GM10248 (cell line): ENCODE measurements at regions not wholly inside any gene's neighbourhood (a gene's known extent, or its start where the extent isn't known, plus 50 kb on each side); places are given as distances from the start of the nearest gene placed in this dataset.
A peak's percentile ranks its signal among the peaks of the same experiment; 100 is the strongest.

Source experiments
- CTCF ChIA-PET: fragments of 300-600 bp; sonication (Branson Sonifier 250); formaldehyde crosslinking; extraction: SDS; loops from one replicate; lab custom pipeline; 2021; ENCODE audit warnings: antibody characterized with exemption; lab: Yijun Ruan, JAX
- POLR2A ChIA-PET: fragments of 350-650 bp; sonication (Branson Sonifier 250); formaldehyde crosslinking; extraction: SDS; loops from one replicate; lab custom pipeline; 2020; ENCODE audit warnings: antibody characterized with exemption; lab: Yijun Ruan, JAX
- DNase-seq: peaks from one replicate; pipeline ENCODE4 v3.0.0; 2012; ENCODE audit errors: extremely low spot score
- TF ChIP-seq, protein P1 (sequence below): IDR thresholded peaks from 2 replicates; pipeline ENCODE4 v1.5.1; 2012; ENCODE audit warnings: mild to moderate bottlenecking, low read depth; ENCODE audit errors: extremely low read depth, missing control alignments, control extremely low read depth

DNA sequence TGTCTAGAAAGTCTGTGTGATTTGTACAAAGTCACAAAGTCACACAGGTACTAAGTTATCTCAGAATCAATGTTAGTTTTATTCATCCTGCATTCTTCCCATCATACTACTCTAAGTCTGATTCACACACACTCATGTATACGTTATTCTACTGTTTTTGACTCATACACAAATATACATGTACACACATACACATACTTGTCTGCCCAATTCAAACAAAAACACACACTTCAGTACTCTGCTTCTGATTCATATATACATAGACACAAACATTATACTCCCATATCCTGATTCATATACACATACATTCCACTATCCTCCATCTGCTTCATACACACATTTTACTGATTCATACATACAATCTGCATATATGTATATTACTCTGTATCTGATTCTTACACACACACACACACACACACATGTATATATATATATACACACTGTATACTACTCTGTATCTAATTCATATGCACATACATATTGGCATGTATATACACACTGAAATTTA, 69.3 kb downstream of the KLF12 start:
- TF ChIP-seq, protein P1, sequence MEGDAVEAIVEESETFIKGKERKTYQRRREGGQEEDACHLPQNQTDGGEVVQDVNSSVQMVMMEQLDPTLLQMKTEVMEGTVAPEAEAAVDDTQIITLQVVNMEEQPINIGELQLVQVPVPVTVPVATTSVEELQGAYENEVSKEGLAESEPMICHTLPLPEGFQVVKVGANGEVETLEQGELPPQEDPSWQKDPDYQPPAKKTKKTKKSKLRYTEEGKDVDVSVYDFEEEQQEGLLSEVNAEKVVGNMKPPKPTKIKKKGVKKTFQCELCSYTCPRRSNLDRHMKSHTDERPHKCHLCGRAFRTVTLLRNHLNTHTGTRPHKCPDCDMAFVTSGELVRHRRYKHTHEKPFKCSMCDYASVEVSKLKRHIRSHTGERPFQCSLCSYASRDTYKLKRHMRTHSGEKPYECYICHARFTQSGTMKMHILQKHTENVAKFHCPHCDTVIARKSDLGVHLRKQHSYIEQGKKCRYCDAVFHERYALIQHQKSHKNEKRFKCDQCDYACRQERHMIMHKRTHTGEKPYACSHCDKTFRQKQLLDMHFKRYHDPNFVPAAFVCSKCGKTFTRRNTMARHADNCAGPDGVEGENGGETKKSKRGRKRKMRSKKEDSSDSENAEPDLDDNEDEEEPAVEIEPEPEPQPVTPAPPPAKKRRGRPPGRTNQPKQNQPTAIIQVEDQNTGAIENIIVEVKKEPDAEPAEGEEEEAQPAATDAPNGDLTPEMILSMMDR: no peak
- POLR2A ChIA-PET: no interaction called here
- CTCF ChIA-PET: no interaction called here
- no peak for DNase-seq

DNA sequence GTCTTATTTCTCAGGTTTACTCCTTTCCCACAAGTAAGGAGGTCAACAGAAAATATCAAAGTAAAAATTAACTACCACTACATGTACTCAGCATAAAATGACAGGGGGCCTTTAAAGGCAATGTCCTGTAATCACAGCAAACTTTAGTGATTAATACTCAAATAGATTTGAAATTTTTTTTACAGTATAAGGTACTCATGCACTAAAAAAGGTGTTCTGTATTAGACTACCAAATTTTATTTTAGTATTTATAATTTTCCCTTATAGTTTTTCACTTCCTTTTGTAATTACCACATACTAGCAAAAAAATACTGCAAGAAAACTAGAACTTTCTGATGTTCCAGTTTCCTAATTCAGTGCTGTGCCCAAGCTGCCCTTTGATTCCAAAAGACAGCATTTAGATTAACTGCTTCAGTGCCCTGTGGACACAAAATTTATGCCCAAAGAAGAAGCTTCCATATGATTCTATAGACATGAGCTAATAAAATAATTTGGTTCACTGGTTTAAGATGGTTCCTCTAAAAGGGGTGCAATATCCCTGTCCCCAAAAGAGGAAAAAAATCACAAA, 70.6 kb downstream of the KLF12 start:
- ChIA-PET CTCF (interaction anchor here (1.5 to 2.2 kb wide), 2 partner anchors 11 to 22 kb away, joined by 3 to 6 read pairs; no protein-coding TSS in a partner anchor), POLR2A (no interaction called here)
- TF ChIP-seq, protein P1: no peak
- DNase-seq: no peak

DNA sequence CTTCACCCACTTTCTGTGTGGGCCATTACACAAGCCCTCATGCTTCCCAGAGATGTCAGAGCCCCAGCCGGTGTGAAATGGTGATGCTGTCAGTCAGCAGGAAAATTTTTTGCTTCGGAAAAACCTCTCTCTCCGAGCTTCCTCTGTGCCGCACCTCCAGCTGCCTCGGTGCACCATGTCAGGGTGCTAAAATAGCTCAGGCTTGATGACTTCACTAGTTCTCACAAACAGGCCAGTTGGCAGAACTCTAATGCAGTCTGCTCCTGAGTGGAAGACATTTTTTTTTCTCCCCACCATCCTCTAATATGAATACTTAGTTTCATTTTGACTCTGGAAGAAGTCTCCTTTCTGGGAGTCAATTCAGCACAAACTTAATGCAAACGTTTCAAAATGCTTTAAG, 71.3 kb downstream of the KLF12 start:
- ChIA-PET POLR2A (no interaction called here), CTCF (interaction anchor here (0.7 to 2.2 kb wide), 7 partner anchors 7 to 295 kb away, joined by 3 to 6 read pairs (median 3); no protein-coding TSS in a partner anchor)
- peak; percentile 39 for DNase-seq
- TF ChIP-seq, protein P1: no peak

DNA sequence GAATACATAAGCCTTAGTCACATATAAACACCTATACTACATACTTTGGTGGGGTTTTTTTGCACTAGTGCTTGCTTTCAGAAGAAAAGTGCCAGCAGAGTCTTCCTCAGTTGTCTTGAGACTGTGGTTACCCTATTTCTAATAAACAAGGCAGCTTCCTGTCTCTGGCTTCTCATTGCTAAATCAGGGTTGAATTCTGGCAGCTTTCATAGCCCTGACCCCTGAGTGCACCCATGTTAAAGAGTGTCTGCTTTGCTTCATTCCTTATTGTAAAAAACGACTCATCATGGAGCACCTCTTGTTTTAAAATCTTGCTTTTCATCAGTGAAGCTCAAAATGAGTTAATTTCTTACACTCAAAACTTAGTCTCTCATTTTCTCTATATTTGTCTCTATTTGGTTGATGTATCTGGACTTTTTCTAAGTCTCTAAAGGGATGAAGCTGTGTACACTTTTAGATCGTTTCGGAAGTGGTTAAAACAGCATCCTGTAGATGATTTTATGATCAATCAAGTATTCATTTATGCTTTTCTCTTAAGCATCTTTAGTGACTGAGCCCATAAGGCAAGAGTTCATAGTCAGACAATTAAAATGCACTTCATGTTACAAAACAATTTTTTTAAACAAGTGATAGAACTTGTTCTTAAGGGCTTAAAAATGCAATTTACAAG, 72.1 kb downstream of the KLF12 start:
- TF ChIP-seq, protein P1: no peak
- ChIA-PET POLR2A (no interaction called here), CTCF (interaction anchor here (0.7 to 2.2 kb wide), 7 partner anchors 8 to 37 kb away, joined by 3 to 6 read pairs (median 3); no protein-coding TSS in a partner anchor)
- peak; percentile 18 for DNase-seq

DNA sequence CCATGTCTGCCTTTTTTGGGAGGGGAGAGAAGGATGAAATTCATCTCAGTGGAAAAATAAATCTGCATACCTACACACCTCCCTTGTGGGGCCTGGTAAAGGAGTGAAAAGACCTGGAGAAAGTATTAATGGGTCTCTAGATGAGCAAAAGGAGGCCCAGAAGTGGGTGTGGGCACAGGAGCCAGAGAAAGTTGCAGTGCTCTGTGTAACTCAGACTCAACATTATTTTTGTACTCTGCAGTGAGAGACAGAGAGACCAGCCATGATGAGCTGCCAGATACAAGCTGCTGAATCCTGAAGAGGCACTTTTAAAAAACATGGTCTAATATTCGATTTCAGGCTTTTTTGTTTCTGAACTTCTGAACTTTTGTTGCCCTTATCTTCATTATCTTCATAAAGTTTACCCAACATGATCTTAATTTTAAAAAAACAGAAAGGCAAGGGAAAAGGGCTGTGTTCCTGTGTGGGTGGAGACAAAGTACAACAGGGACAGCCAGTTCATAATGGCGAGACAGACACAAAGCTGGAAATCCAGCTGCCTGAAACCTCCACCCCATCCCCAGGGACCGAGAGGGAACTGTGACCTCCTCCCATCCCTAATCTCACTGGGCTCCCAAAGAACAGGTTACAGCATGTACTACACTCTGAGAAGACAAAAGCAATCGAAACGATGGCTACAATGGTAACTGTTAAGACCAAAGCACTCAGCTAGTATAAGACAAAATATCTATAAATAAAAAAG, 77.2 kb downstream of the KLF12 start:
- CTCF ChIA-PET: interaction anchor here (1.1 to 1.2 kb wide), 2 partner anchors 18 to 21 kb away, joined by 3 to 4 read pairs; no protein-coding TSS in a partner anchor
- POLR2A ChIA-PET: no interaction called here
- no peak for DNase-seq
- TF ChIP-seq, protein P1: no peak

DNA sequence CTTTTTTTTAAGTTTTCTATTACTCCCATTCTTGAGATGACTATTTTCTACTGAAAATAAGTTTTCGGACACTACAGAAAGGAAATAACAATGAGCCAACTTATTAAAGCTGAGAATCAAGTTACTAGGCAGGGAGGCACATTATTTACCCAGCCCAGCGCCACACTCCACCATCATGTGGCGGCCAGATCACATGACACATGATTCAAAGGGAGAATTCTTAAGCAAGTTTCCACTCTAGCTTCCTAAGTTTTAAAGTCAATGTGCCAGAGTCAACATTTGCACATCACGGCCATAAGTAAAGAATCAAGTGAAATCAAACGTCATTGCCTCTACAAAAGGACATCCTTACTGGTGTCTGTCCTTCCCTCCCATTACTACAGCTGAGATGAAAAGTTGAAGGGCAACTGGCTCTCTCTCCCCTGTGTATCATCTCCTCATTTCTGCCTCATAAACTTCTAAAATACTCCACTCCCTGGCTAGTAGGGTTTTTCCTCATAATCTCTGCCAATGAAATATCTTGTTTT, 81.7 kb downstream of the KLF12 start:
- POLR2A ChIA-PET: no interaction called here
- DNase-seq: no peak
- CTCF ChIA-PET: interaction anchor here (0.7 to 1.6 kb wide), 3 partner anchors 10 to 17 kb away, joined by 3 to 6 read pairs (median 3); no protein-coding TSS in a partner anchor
- TF ChIP-seq, protein P1: no peak
